Smooth muscle cell of the brain vasculature (primary cell): ENCODE measurements at regions not wholly inside any gene's neighbourhood (a gene's known extent, or its start where the extent isn't known, plus 50 kb on each side); places are given as distances from the start of the nearest gene placed in this dataset.
"Not testable (repeated sequence)": the region's sequence is repeated elsewhere in the genome, so short reads cannot be mapped to it uniquely, and the experiment has no call there.

Experiments
- DNase-seq: peaks from one replicate; pipeline ENCODE4 v3.0.0-alpha.2; 2012; ENCODE audit warnings: low read depth, low spot score

DNA sequence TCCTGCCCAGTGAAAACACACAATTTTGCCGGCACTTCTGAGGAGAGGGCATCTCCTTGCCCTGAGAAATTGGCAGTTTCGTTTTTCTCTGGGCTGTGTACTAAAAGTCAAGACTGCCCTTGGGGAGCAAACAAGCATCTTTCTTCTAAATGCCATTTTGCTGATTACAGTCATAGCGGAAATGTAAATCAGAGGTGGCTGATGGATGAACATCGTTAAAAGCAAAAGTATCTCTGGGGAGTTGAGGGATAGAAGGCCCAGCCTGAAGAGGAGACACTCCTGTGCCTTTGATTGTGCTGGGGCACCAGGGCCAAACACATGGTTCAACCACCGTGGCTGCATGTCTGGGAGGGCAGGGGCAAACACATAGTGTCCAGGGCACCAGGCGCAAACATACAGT lies 49.8 kb downstream of the ABCC12 start:
- no peak for DNase-seq

GRCh38 chr16:48105456-48105855 lies 50.3 kb downstream of the ABCC12 start:
- DNase-seq: no peak

DNA sequence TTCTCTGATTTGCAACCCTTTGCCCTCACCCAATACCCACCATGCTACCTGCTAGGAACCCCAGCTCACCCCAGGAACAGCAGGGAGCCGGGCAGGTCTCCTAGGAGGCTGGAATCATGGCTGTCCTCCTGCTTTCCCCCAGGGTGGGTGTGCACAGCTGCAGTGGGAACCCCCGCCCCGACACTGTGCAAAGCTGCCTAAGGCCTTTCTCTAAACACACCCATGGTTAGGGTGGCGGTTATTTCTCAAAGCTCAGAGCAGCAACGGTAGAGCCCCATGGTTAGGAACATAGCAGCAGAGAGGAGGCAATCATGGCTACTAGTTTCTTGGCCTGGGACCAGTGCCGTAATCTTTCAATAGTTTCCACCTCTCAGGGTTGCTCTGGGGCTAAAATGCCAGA lies 52.2 kb downstream of the ABCC12 start:
- no peak for DNase-seq

- no peak for DNase-seq
These were observed 53.4 kb downstream of the ABCC12 start for GRCh38 chr16:48102083-48103008.

- DNase-seq: no peak
These were observed 54.6 kb downstream of the ABCC12 start for GRCh38 chr16:48101069-48101674.

GRCh38 chr16:48099455-48099854 lies 56.3 kb downstream of the ABCC12 start:
- DNase-seq: no peak

DNA sequence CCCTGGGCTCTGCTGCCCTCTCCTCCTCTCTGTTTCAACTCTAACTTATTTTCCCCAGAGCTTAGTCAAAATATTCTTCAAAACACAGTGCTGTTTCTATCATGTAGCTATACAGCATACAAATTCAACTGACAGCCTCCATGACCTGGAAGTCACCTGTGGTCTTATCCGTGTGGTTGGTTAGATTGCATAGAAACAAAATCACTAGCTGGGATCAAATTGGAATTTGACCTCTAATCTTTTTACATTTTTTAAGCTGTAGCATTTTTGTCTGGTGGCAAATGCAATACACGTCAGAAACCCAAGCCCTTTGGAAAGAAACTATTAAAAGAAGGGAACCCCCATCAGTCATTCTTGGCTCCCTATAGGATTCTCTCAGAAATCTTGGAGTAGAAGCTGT lies 57.3 kb downstream of the ABCC12 start:
- no peak for DNase-seq

DNA sequence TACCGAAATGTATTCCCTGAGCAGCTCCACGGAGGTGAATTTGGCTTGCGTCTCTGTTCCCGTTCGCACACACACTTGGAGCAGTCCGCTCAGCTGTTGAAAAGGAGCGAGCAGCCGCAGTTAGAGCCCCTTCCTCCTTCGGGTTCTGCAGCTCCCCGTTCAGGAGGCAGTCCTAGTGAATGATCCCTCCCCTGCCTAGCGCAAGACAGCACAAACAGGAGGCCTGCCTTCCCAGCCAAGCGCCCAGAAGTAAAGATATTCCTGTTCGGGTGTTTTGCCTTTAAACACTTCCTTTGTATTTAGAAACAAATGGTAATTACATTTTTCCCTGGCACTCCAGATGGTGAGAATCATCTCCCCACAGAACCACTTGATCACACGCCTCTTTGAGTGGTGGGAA lies 64.7 kb downstream of the ABCC12 start:
- DNase-seq: no peak

DNA sequence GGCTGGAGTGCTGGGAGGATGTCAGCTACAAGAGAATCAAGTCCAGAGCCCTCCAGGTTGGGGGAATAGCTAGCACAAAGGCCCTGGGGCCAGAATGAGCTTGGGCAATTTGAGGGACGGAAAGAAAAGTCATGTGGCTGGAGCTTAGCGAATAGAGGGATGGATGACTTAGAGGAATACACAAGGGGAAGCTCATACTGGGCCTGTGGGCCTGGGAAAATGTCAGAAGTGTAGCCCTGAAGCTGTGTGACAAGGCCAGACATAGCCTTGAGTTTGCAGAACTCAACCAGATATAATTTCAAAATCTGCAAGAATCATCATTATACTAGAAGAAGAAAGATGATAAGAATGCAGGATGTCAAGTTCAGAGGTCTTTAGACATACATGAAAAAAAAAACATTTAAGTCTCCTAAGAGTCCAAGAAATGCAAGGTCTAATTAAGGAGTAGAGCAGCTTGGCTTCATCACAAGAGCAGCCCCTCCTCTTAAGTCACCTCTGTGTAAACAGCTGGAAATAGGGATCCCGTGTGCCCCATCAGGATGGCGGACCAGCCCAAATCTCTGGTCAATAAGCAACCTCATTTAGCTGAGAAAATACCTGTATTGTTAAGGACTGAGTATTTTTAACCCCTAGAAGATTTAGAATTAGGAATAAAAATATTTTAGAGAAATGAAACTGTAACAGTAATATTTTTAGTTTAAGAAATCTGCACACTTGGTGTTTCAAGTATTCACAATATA lies 66.6 kb downstream of the ABCC12 start:
- no peak for DNase-seq

- no peak for DNase-seq
These were observed 68.2 kb downstream of the ABCC12 start for GRCh38 chr16:48087639-48088038.

DNA sequence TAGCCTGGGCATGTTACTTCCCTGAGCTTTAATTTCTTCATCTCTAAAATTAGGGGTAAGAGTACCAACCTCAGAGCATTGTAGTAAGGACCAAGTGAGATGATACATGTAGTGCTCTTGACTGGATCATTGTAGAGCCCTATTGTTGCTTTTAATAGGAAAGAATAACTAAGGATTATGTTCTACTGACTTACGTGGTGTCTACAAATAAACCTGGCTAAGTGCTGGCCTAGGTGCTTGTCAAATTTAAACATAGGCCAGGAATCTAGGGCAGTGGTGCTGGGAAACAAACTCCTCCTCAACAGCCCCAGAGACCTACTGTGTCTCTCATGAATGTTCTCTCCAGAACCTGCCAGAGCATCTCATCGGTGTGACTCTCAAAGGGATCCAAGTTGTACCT lies 69.4 kb downstream of the ABCC12 start:
- no peak for DNase-seq

GRCh38 chr16:48085729-48086128 lies 70.1 kb downstream of the ABCC12 start:
- no peak for DNase-seq

- no peak for DNase-seq
These were observed 71.0 kb downstream of the ABCC12 start for GRCh38 chr16:48084826-48085225.

- DNase-seq: peak; percentile 65
These were observed 73.3 kb downstream of the ABCC12 start for GRCh38 chr16:48082516-48082915.

DNA sequence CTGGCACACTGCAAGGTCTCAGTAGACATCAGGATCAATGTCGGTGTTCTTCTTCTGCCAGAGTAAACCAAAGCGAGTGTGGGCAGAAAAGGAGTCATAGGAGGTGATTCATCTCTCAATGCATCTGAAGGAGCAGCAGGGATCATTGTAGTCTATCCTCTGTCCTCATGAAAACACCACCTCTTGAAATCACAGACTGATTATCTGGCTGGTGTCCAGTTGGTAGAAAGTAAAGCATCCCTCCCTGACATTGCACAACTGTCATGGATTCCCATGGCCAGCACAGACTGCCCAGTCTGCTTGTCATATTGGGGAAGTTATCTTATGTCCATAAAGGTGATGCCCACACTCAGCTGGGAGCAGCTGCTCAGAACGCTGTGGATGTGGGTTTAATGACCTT lies 74.1 kb downstream of the ABCC12 start:
- peak; percentile 74 for DNase-seq

GRCh38 chr16:48076455-48077012 lies 79.3 kb downstream of the ABCC12 start:
- no peak for DNase-seq

DNA sequence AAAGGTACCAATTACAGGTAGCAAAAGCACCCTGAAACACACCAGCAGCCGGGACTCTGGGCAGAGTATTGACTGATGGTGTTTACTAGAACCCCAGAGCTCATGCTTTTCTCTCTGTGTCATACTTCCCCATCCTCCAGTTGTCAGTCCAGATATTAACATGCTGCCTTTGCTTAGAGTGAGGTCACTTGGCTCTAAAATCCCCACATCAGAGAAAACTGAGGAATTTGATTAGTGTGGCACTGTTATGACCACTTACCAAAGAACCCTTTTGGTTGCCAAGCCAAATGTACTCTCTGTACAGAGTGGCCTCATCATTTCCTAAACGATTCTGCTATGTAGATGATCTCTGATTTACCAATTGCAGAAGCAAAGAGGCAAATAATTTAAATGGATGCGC lies 80.4 kb downstream of the ABCC12 start:
- DNase-seq: no peak

- no peak for DNase-seq
These were observed 88.4 kb downstream of the ABCC12 start for GRCh38 chr16:48067388-48067787.

DNA sequence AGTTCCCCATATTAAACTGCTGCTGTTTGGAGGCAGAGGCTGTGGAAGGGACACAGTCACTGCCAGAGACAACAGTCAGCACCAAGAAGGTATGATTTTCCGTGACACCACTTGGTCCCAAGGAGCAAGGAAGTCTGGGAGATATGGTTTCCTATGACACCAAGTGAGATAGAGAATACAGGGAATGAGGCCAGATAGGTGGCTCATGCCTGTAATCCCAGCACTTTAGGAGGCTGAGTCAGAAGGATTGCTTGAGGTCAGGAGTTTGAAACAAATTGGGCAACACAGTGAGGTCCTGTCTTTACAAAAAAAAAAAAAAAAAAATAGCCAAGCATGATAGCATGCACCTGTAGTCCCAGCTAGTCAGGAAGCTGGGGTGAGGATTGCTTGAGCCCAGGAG lies 90.8 kb downstream of the ABCC12 start:
- no peak for DNase-seq

DNA sequence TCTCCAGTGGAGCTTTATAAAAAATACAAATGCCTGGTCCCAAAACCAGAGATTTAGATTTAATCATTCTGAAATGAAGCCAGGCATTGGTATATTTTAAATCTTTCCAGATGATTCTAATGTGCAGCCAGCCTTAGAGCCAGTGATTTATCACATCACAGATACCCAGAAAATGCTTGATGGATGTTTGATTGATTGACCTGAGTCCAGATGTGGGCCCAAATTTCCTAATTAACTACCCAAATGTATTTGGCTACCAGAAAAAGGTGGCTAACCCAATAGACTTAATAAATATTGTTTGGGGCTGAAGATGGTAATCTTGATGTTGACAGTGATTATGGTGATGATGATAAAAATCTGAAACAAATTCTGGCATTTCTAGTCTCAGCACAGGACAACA lies 93.1 kb downstream of the ABCC12 start:
- DNase-seq: no peak

DNA sequence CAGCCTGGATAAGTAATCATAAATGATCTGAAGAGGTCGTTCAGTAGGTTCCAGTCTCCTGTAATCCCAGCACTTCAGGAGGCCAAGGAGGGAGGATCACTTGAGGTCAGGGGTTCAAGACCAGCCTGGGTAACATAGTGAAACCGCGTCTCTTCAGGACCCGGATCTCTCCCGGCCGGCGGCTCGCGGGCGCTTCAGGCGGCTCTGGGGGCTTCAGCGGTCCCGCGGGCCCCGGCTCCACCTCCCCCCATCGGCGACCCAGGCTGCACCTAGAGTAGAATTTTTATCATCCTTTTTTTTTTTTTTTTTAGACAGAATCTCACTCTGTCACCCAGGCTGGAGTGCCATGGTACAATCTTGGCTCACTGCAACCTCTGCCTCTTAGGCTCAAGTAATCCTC lies 95.9 kb downstream of the ABCC12 start:
- no peak for DNase-seq

DNA sequence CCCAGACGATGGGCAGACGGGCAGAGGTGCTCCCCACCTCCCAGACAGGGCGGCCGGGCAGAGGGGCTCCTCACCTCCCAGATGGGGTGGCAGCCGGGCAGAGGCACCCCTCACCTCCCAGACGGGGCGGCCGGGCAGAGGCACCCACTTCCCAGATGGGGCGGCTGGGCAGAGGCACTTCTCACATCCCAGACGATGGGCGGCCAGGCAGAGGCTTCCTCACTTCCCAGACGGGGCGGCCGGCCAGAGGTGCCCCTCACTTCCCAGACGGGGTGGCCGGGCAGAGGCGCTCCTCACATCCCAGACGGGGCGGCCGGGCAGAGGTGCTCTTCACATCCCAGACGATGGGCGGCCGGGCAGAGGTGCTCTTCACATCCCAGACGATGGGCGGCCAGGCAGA lies 96.6 kb downstream of the ABCC12 start:
- not testable (repeated sequence) for DNase-seq
